COLO668 (cell line): ENCODE measurements at regions not wholly inside any gene's neighbourhood (a gene's known extent, or its start where the extent isn't known, plus 50 kb on each side); places are given as distances from the start of the nearest gene placed in this dataset.
"Not testable (repeated sequence)": the region's sequence is repeated elsewhere in the genome, so short reads cannot be mapped to it uniquely, and the experiment has no call there.

Source experiments
- DNase-seq: peaks from one replicate; lab custom pipeline; 2025; ENCODE audit not compliant: unreplicated experiment; lab: John Stamatoyannopoulos, UW

- no peak for DNase-seq
These were observed 1092.5 kb upstream of the SEMA6A start for GRCh38 chr5:117667105-117667504.

GRCh38 chr5:117665121-117665520 is 1090.5 kb upstream of the SEMA6A start:
- DNase-seq: no peak

- DNase-seq: no peak
These were observed 1087.7 kb upstream of the SEMA6A start for GRCh38 chr5:117662361-117662760.

GRCh38 chr5:117657541-117657940 is 1082.9 kb upstream of the SEMA6A start:
- DNase-seq: no peak

- DNase-seq: no peak
These were observed 1078.3 kb upstream of the SEMA6A start for GRCh38 chr5:117652958-117653280.

- no peak for DNase-seq
These were observed 1077.7 kb upstream of the SEMA6A start for GRCh38 chr5:117652036-117652957.

- DNase-seq: no peak
These were observed 1075.2 kb upstream of the SEMA6A start for GRCh38 chr5:117649821-117650220.

- DNase-seq: no peak
These were observed 1070.8 kb upstream of the SEMA6A start for GRCh38 chr5:117645400-117645799.

GRCh38 chr5:117638581-117638980 is 1064.0 kb upstream of the SEMA6A start:
- no peak for DNase-seq

- DNase-seq: no peak
These were observed 1058.5 kb upstream of the SEMA6A start for GRCh38 chr5:117633093-117633492.

- no peak for DNase-seq
These were observed 1049.6 kb upstream of the SEMA6A start for GRCh38 chr5:117624201-117624600.

- DNase-seq: no peak
These were observed 1048.6 kb upstream of the SEMA6A start for GRCh38 chr5:117623042-117623805.

- no peak for DNase-seq
These were observed 1047.3 kb upstream of the SEMA6A start for GRCh38 chr5:117621921-117622320.

GRCh38 chr5:117615226-117615625 is 1040.6 kb upstream of the SEMA6A start:
- DNase-seq: no peak

- no peak for DNase-seq
These were observed 1039.8 kb upstream of the SEMA6A start for GRCh38 chr5:117614408-117614807.

GRCh38 chr5:117604845-117605244 is 1030.2 kb upstream of the SEMA6A start:
- DNase-seq: no peak

- not testable (repeated sequence) for DNase-seq
These were observed 1025.2 kb upstream of the SEMA6A start for GRCh38 chr5:117599811-117600210.

- DNase-seq: no peak
These were observed 1019.5 kb upstream of the SEMA6A start for GRCh38 chr5:117594166-117594565.

- no peak for DNase-seq
These were observed 1016.3 kb upstream of the SEMA6A start for GRCh38 chr5:117590944-117591343.

- no peak for DNase-seq
These were observed 1014.0 kb upstream of the SEMA6A start for GRCh38 chr5:117588611-117589010.

GRCh38 chr5:117587111-117587510 is 1012.5 kb upstream of the SEMA6A start:
- DNase-seq: no peak

GRCh38 chr5:117568622-117569021 is 994.0 kb upstream of the SEMA6A start:
- DNase-seq: no peak
